ENCODE measurements at regions not wholly inside any gene's neighbourhood (a gene's known extent, or its start where the extent isn't known, plus 50 kb on each side); places are given as distances from the start of the nearest gene placed in this dataset.

GRCh38 chr1:214952648-214953047, 129.9 kb upstream of the KCNK2 start:
- no peaks in the 10 kb centered on the region for H3K36me3 Mint-ChIP-seq (ENCODE audit: low read depth)
- TF ChIP-seq CTCF (conservative IDR thresholded peaks at IDR 0.05): peak; percentile 26
- H3K27ac Mint-ChIP-seq (ENCODE audit: unreplicated experiment): no peak overlapping the region
- H3K4me3 Mint-ChIP-seq: no peak overlapping the region
- no peaks in the 10 kb centered on the region for H3K27me3 Mint-ChIP-seq (ENCODE audit: low read depth)
- peaks cover 5% of the 10 kb centered on the region for H3K9me3 Mint-ChIP-seq
- H3K4me1 Mint-ChIP-seq: no peaks in the 10 kb centered on the region
- no peak for DNase-seq (ENCODE audit: low read depth, low spot score)

GRCh38 chr1:214953901-214954616, 128.5 kb upstream of the KCNK2 start:
- Mint-ChIP-seq H3K4me3 (no peak overlapping the region), H3K36me3 (ENCODE audit: low read depth) (no peaks in the 10 kb centered on the region), H3K9me3 (peaks cover 2% of the 10 kb centered on the region), H3K27me3 (ENCODE audit: low read depth) (no peaks in the 10 kb centered on the region), H3K27ac (ENCODE audit: unreplicated experiment) (no peak overlapping the region), H3K4me1 (peaks cover 4% of the 10 kb centered on the region)
- TF ChIP-seq CTCF (conservative IDR thresholded peaks at IDR 0.05): no peak
- no peak for DNase-seq (ENCODE audit: low read depth, low spot score)

- Mint-ChIP-seq H3K27ac (ENCODE audit: unreplicated experiment) (no peak overlapping the region), H3K36me3 (ENCODE audit: low read depth) (no peaks in the 10 kb centered on the region)
- no peak for TF ChIP-seq CTCF (conservative IDR thresholded peaks at IDR 0.05)
These were observed 128.0 kb upstream of the KCNK2 start for GRCh38 chr1:214954617-214954949.

GRCh38 chr1:214957330-214958137, 125.0 kb upstream of the KCNK2 start:
- H3K27ac Mint-ChIP-seq (ENCODE audit: unreplicated experiment): peak overlapping the region; percentile 36
- no peaks in the 10 kb centered on the region for H3K27me3 Mint-ChIP-seq (ENCODE audit: low read depth)
- no peak overlapping the region for H3K4me3 Mint-ChIP-seq
- no peaks in the 10 kb centered on the region for H3K36me3 Mint-ChIP-seq (ENCODE audit: low read depth)
- TF ChIP-seq CTCF (conservative IDR thresholded peaks at IDR 0.05): no peak
- H3K4me1 Mint-ChIP-seq: peaks cover 4% of the 10 kb centered on the region
- no peaks in the 10 kb centered on the region for H3K9me3 Mint-ChIP-seq
- no peak for DNase-seq (ENCODE audit: low read depth, low spot score)

More at GRCh38 chr1:214954617-214954949, 128.0 kb upstream of the KCNK2 start:
- Mint-ChIP-seq H3K4me1 (peaks cover 4% of the 10 kb centered on the region), H3K4me3 (no peak overlapping the region), H3K27me3 (ENCODE audit: low read depth) (no peaks in the 10 kb centered on the region), H3K9me3 (peaks cover 2% of the 10 kb centered on the region)
- DNase-seq (ENCODE audit: low read depth, low spot score): no peak

GRCh38 chr1:214958486-214958885, 124.1 kb upstream of the KCNK2 start:
- Mint-ChIP-seq H3K27me3 (ENCODE audit: low read depth) (no peaks in the 10 kb centered on the region), H3K36me3 (ENCODE audit: low read depth) (no peaks in the 10 kb centered on the region), H3K4me1 (peaks cover 4% of the 10 kb centered on the region), H3K4me3 (no peak overlapping the region), H3K27ac (ENCODE audit: unreplicated experiment) (no peak overlapping the region), H3K9me3 (no peaks in the 10 kb centered on the region)
- no peak for TF ChIP-seq CTCF (conservative IDR thresholded peaks at IDR 0.05)
- DNase-seq (ENCODE audit: low read depth, low spot score): no peak

Measured in neural crest cell (in vitro differentiated cells).